A549 (cell line): ENCODE measurements at regions not wholly inside any gene's neighbourhood (a gene's known extent, or its start where the extent isn't known, plus 50 kb on each side); places are given as distances from the start of the nearest gene placed in this dataset.
"Not testable (repeated sequence)": the region's sequence is repeated elsewhere in the genome, so short reads cannot be mapped to it uniquely, and the experiment has no call there.

Source experiments
- ATAC-seq, 2 experiments: fragments of 200-7000 bp in 1 of 2; fragments of >200 bp in 1 of 2; cut with Nextera tagmentation in 1 of 2; cut with Tn5 transposase in 1 of 2; 3 replicates each; pipeline versions ENCODE4 v1.8.0 to v1.9.1; 2018 to 2020; ENCODE audit warnings: mild to moderate bottlenecking in 1 of 2, moderate library complexity in 1 of 2
- CTCF ChIA-PET: fragments of 300-600 bp; sonication (Branson Sonifier 250); formaldehyde crosslinking; extraction: SDS; loops from one replicate; lab custom pipeline; 2021; ENCODE audit warnings: antibody characterized with exemption, inconsistent platforms; lab: Yijun Ruan, JAX
- POLR2A ChIA-PET: fragments of 350-600 bp; formaldehyde crosslinking; extraction: SDS; loops from one replicate; lab custom pipeline; 2021; ENCODE audit warnings: antibody characterized with exemption, inconsistent platforms; lab: Yijun Ruan, JAX
- DNase-seq, 2 experiments: peaks; one replicate each; pipeline versions ENCODE4 v3.0.0 to v3.0.0-alpha.2; 2011 to 2016; ENCODE audit warnings: low read depth in 1 of 2, low spot score in 1 of 2
- FAIRE-seq: peaks from 2 replicates; lab custom pipeline; 2011; peaks lifted over from hg19 to GRCh38; lab: Jason Lieb, UNC
- H3K27ac ChIP-seq, 2 experiments: fragments of >200 bp; sonication (Bioruptor Twin); formaldehyde crosslinking; 3 replicates each; pipeline ENCODE4 v1.5.1; 2016 to 2017
- H3K4me1 ChIP-seq: fragments of >200 bp; sonication (Bioruptor Twin); formaldehyde crosslinking; 3 replicates; pipeline ENCODE4 v1.6.1; 2016
- H3K4me2 ChIP-seq: fragments of >200 bp; sonication (Bioruptor Twin); formaldehyde crosslinking; 3 replicates; pipeline ENCODE4 v1.6.1; 2016
- H3K4me3 ChIP-seq: fragments of >200 bp; sonication (Bioruptor Twin); formaldehyde crosslinking; 3 replicates; pipeline ENCODE4 v1.5.1; 2016
- H3K9me3 ChIP-seq: fragments of >200 bp; sonication (Bioruptor Twin); formaldehyde crosslinking; 3 replicates; pipeline ENCODE4 v1.6.1; 2016
- BCL3 ChIP-seq: fragments of >200 bp; sonication (Bioruptor Twin); formaldehyde crosslinking; IDR thresholded peaks from 3 replicates; pipeline ENCODE4 v1.6.1; 2016
- CBX2 ChIP-seq: fragments of 200-600 bp; sonication (generic); IDR thresholded peaks from 2 replicates; pipeline ENCODE4 v1.6.1; 2016; ENCODE audit warnings: low read depth, mild to moderate bottlenecking, borderline replicate concordance
- CTCF ChIP-seq: fragments of >200 bp; sonication (Bioruptor Twin); formaldehyde crosslinking; IDR thresholded peaks from 3 replicates; pipeline ENCODE4 v1.5.1; 2016
- E2F6 ChIP-seq: IDR thresholded peaks from 2 replicates; pipeline ENCODE4 v1.6.1; 2012; ENCODE audit warnings: low read depth, borderline replicate concordance
- EHMT2 ChIP-seq: fragments of 200-600 bp; sonication (generic); IDR thresholded peaks from 2 replicates; pipeline ENCODE4 v1.6.1; 2016; ENCODE audit warnings: antibody characterized with exemption, low read depth, mild to moderate bottlenecking, moderate library complexity
- ELK1 ChIP-seq: fragments of 150-350 bp; IDR thresholded peaks from 2 replicates; pipeline ENCODE4 v1.6.1; 2014; ENCODE audit warnings: low read depth, mild to moderate bottlenecking, low read length
- EP300 ChIP-seq, 2 experiments: fragments of >200 bp; sonication (Bioruptor Twin); formaldehyde crosslinking; IDR thresholded peaks; 2 replicates in 1 of 2; 3 replicates in 1 of 2; pipeline ENCODE4 v1.6.1; 2016 to 2017
- FOSL2 ChIP-seq, 2 experiments: fragments of 450-650 bp in 1 of 2; fragments of >200 bp in 1 of 2; sonication (Bioruptor Twin) in 1 of 2; formaldehyde crosslinking; IDR thresholded peaks; 2 replicates each; pipeline versions ENCODE4 v1.5.0 to v1.6.1; 2016 to 2020; ENCODE audit warnings: mild to moderate bottlenecking in 1 of 2, moderate library complexity in 1 of 2
- HDAC2 ChIP-seq: fragments of 200-600 bp; sonication (generic); IDR thresholded peaks from 2 replicates; pipeline ENCODE4 v1.6.1; 2016
- HOXB13 ChIP-seq: fragments of 250-450 bp; sonication (Bioruptor Pico); IDR thresholded peaks from 2 replicates; pipeline ENCODE4 v1.5.0; 2020; ENCODE audit warnings: low read depth, mild to moderate bottlenecking, moderate library complexity
- HOXB5 ChIP-seq: fragments of 250-450 bp; sonication (Bioruptor Pico); IDR thresholded peaks from 2 replicates; pipeline ENCODE4 v1.5.0; 2020; ENCODE audit warnings: mild to moderate bottlenecking, moderate library complexity
- NPAS2 ChIP-seq: fragments of 250-450 bp; sonication (Bioruptor Pico); IDR thresholded peaks from 2 replicates; pipeline ENCODE4 v1.8.0; 2022; ENCODE audit warnings: mild to moderate bottlenecking, moderate library complexity, borderline replicate concordance
- NR3C1 ChIP-seq: fragments of >200 bp; sonication (Bioruptor Twin); formaldehyde crosslinking; IDR thresholded peaks from 3 replicates; pipeline ENCODE4 v1.6.1; 2017
- PBX3 ChIP-seq: IDR thresholded peaks from 2 replicates; pipeline ENCODE4 v1.6.1; 2012
- POLR2A ChIP-seq: IDR thresholded peaks from 2 replicates; pipeline ENCODE4 v1.6.1; 2012; ENCODE audit warnings: mild to moderate bottlenecking, low read length
- POLR2AphosphoS2 ChIP-seq: conservative IDR thresholded peaks from 2 replicates; pipeline ENCODE4 v1.6.1; 2012; ENCODE audit warnings: low read length, improper control_type of control experiment, inconsistent platforms
- RCOR1 ChIP-seq: fragments of 150-350 bp; IDR thresholded peaks from 2 replicates; pipeline ENCODE4 v1.6.1; 2014; ENCODE audit warnings: antibody characterized with exemption, low read length, low read depth
- ZC3H11A ChIP-seq: fragments of 450-650 bp; IDR thresholded peaks from 2 replicates; pipeline ENCODE4 v1.6.1; 2014; ENCODE audit warnings: antibody characterized with exemption, mild to moderate bottlenecking
- WGBS: methylation state at CpG from one replicate; pipeline ENCODE4 v1.1.6; 2017; ENCODE audit errors: missing lambda C conversion rate; 5-methylcytosine and 5-hydroxymethylcytosine counted together

GRCh38 chr5:166639151-166639550 is 1652.3 kb upstream of the WWC1 start:
- ATAC-seq, result no peak
- DNase-seq, result no peak
- H3K4me3 ChIP-seq, result no peak overlapping the region
- ChIA-PET CTCF (no interaction called here), POLR2A (no interaction called here)
- H3K9me3 ChIP-seq, result no peaks in the 10 kb centered on the region
- H3K4me1 ChIP-seq, result no peaks in the 10 kb centered on the region
- no peak overlapping the region for H3K27ac ChIP-seq
- 67% methylated on average over 2 of the region's 2 CpGs for WGBS
- no peak overlapping the region for H3K4me2 ChIP-seq
- TF ChIP-seq POLR2A (no peak), PBX3 (no peak), EP300 (IDR thresholded peaks at IDR 0.05) (no peak)
- no peak for FAIRE-seq

- ATAC-seq, H3K9me3 ChIP-seq, H3K4me3 ChIP-seq, POLR2A ChIA-PET, FAIRE-seq, CTCF ChIA-PET, DNase-seq, H3K4me1 ChIP-seq, H3K4me2 ChIP-seq, H3K27ac ChIP-seq: not testable (repeated sequence)
- WGBS, result 17% methylated on average over 10 of the region's 10 CpGs
These were observed 1651.3 kb upstream of the WWC1 start for GRCh38 chr5:166640136-166640535.

GRCh38 chr5:166648736-166649135 is 1642.7 kb upstream of the WWC1 start:
- CTCF ChIA-PET, result no interaction called here

GRCh38 chr5:166649676-166650075 is 1641.8 kb upstream of the WWC1 start:
- CTCF ChIA-PET, result no interaction called here

More at GRCh38 chr5:166648736-166649135, 1642.7 kb upstream of the WWC1 start:
- no peak overlapping the region for H3K4me3 ChIP-seq
- 23% methylated on average over 1 of the region's 1 CpG for WGBS
- no peaks in the 10 kb centered on the region for H3K9me3 ChIP-seq
- H3K4me1 ChIP-seq, result no peaks in the 10 kb centered on the region
- no peak for FAIRE-seq
- POLR2A ChIA-PET, result no interaction called here
- no peak overlapping the region for H3K4me2 ChIP-seq
- H3K27ac ChIP-seq, result no peak overlapping the region
- no peak for ATAC-seq
- no peak for DNase-seq
- no peak for TF ChIP-seq POLR2AphosphoS2
- no peak for TF ChIP-seq E2F6
- TF ChIP-seq HDAC2, result no peak
- no peak for TF ChIP-seq EHMT2
- TF ChIP-seq BCL3, result no peak
- TF ChIP-seq NR3C1, result no peak
- TF ChIP-seq HOXB13, result no peak
- no peak for TF ChIP-seq CTCF
- no peak for TF ChIP-seq HOXB5 (CRISPR knock-in tag)
- no peak for TF ChIP-seq FOSL2 (IDR thresholded peaks at IDR 0.05)
- no peak for TF ChIP-seq FOSL2 (CRISPR knock-in tag; IDR thresholded peaks at IDR 0.05)
- TF ChIP-seq, all 56 proteins: peak for 0

More at GRCh38 chr5:166649676-166650075, 1641.8 kb upstream of the WWC1 start:
- no peak for TF ChIP-seq RCOR1
- no peak for TF ChIP-seq ELK1
- no peak for TF ChIP-seq NPAS2 (CRISPR knock-in tag)
- no peak for TF ChIP-seq CBX2
- TF ChIP-seq ZC3H11A, result no peak
- Histone ChIP-seq H3K4me3 (no peak overlapping the region), H3K9me3 (no peaks in the 10 kb centered on the region), H3K4me2 (no peak overlapping the region), H3K4me1 (no peaks in the 10 kb centered on the region), H3K27ac (no peak overlapping the region)
- ATAC-seq (no peak), DNase-seq (no peak), FAIRE-seq (no peak)
- 0% methylated on average over 1 of the region's 1 CpG for WGBS
- POLR2A ChIA-PET, result no interaction called here
